B cell (primary cell): ENCODE measurements at regions not wholly inside any gene's neighbourhood (a gene's known extent, or its start where the extent isn't known, plus 50 kb on each side); places are given as distances from the start of the nearest gene placed in this dataset.
"Not testable (repeated sequence)": the region's sequence is repeated elsewhere in the genome, so short reads cannot be mapped to it uniquely, and the experiment has no call there.

Experiments
- ATAC-seq: fragments of 200-7000 bp; cut with Tn5 transposase; one replicate; pipeline ENCODE4 v1.10.0; 2021; ENCODE audit warnings: low read depth, mild to moderate bottlenecking, moderate number of reproducible peaks, moderate library complexity
- CTCF ChIA-PET: fragments of 350-600 bp; sonication (Branson Sonifier 250); formaldehyde crosslinking; loops from one replicate; lab custom pipeline; 2021; ENCODE audit warnings: antibody characterized with exemption, inconsistent platforms; lab: Charles Lee
- POLR2A ChIA-PET: fragments of 350-600 bp; sonication (Branson Sonifier 250); formaldehyde crosslinking; loops from one replicate; lab custom pipeline; 2021; ENCODE audit warnings: antibody characterized with exemption; lab: Charles Lee
- DNase-seq: peaks from one replicate; pipeline ENCODE4 v3.0.0; 2013
- H2AFZ ChIP-seq: 2 replicates; pipeline ENCODE4 v1.6.1; 2012; ENCODE audit warnings: mild to moderate bottlenecking, low read depth, low read length; ENCODE audit not compliant: insufficient read depth, poor library complexity, severe bottlenecking
- H3K27ac ChIP-seq, 2 donors: 1 replicate in 1 of 2; 2 replicates in 1 of 2; pipeline ENCODE4 v1.5.1; 2012 to 2013; ENCODE audit warnings: low read length in 2 of 2, mild to moderate bottlenecking in 2 of 2, moderate library complexity in 1 of 2
- H3K27me3 ChIP-seq, 4 experiments: fragments of 200-600 bp in 1 of 4; sonication (generic) in 1 of 4; replicated peaks in 1 of 4; 1 replicate in 2 of 4; 2 replicates in 2 of 4; pipeline versions ENCODE4 v1.6.1 to v1.7.0; 2013 to 2016; ENCODE audit warnings: low read length in 3 of 4, mild to moderate bottlenecking in 2 of 4, mixed read lengths in 1 of 4, moderate library complexity in 1 of 4; ENCODE audit not compliant: insufficient read depth in 4 of 4, control insufficient read depth in 3 of 4; ENCODE audit errors: control extremely low read depth in 1 of 4
- H3K36me3 ChIP-seq, 2 experiments: replicated peaks in 1 of 2; 1 replicate in 1 of 2; 2 replicates in 1 of 2; pipeline versions ENCODE4 v1.6.1 to v1.7.1; 2013; ENCODE audit warnings: low read length in 1 of 2; ENCODE audit not compliant: insufficient read depth in 2 of 2, control insufficient read depth in 1 of 2; ENCODE audit errors: control extremely low read depth in 1 of 2, extremely low read depth in 1 of 2
- H3K4me1 ChIP-seq, 2 donors: fragments of 200-600 bp in 1 of 2; sonication (generic) in 1 of 2; 1 replicate in 1 of 2; 2 replicates in 1 of 2; pipeline versions ENCODE4 v1.5.1 to v1.6.1; 2013 to 2017; ENCODE audit warnings: low read length in 2 of 2; ENCODE audit not compliant: control insufficient read depth in 2 of 2, insufficient read depth in 2 of 2
- H3K4me2 ChIP-seq: replicated peaks from 2 replicates; pipeline ENCODE3; 2012; ENCODE audit warnings: mild to moderate bottlenecking, low read depth, low read length; ENCODE audit not compliant: poor library complexity, severe bottlenecking
- H3K4me3 ChIP-seq, 5 experiments: fragments of 200-600 bp in 1 of 5; sonication (generic) in 1 of 5; 1 replicate in 3 of 5; 2 replicates in 2 of 5; pipeline versions ENCODE4 v1.5.1 to v1.7.0; 2011 to 2016; ENCODE audit warnings: low read length in 4 of 5, mild to moderate bottlenecking in 4 of 5, low read depth in 2 of 5, control low read depth in 1 of 5, moderate library complexity in 1 of 5; ENCODE audit not compliant: insufficient read depth in 1 of 5; ENCODE audit errors: control extremely low read depth in 1 of 5, extremely low read depth in 1 of 5
- H3K79me2 ChIP-seq: fragments of 200-600 bp; sonication (generic); one replicate; pipeline ENCODE4 v1.6.0; 2016; ENCODE audit warnings: low read length; ENCODE audit not compliant: control insufficient read depth, insufficient read depth
- H3K9ac ChIP-seq: fragments of 200-600 bp; sonication (generic); 2 replicates; pipeline ENCODE4 v1.6.1; 2017; ENCODE audit warnings: mild to moderate bottlenecking, low read length, moderate library complexity
- H3K9me3 ChIP-seq, 3 donors: one replicate each; pipeline versions ENCODE4 v1.6.1 to v1.7.1; 2013; ENCODE audit warnings: low read length in 2 of 3; ENCODE audit not compliant: control insufficient read depth in 2 of 3, insufficient read depth in 1 of 3; ENCODE audit errors: control extremely low read depth in 1 of 3
- H4K20me1 ChIP-seq: 2 replicates; pipeline ENCODE4 v1.6.0; 2012; ENCODE audit warnings: mild to moderate bottlenecking, low read length; ENCODE audit not compliant: insufficient read depth, control insufficient read depth, poor library complexity, severe bottlenecking
- H3K27ac Mint-ChIP-seq: one replicate; pipeline ENCODE4 v1.8.0; 2021; ENCODE audit warnings: mixed read lengths
- H3K27me3 Mint-ChIP-seq: one replicate; pipeline ENCODE4 v1.8.0; 2021; ENCODE audit warnings: mixed read lengths
- H3K4me1 Mint-ChIP-seq: one replicate; pipeline ENCODE4 v1.8.0; 2021; ENCODE audit warnings: mixed read lengths
- H3K4me3 Mint-ChIP-seq: one replicate; pipeline ENCODE4 v1.8.0; 2021; ENCODE audit warnings: mixed read lengths
- H3K9me3 Mint-ChIP-seq: one replicate; pipeline ENCODE4 v1.8.0; 2022; ENCODE audit warnings: mixed read lengths; ENCODE audit not compliant: insufficient read depth
- WGBS: methylation state at CpG from one replicate; pipeline ENCODE4 v1.1.5; 2013; ENCODE audit warnings: missing lambda C conversion rate; ENCODE audit not compliant: insufficient coverage; 5-methylcytosine and 5-hydroxymethylcytosine counted together
- intact Hi-C: fragments of 100-400 bp; cut with micrococcal nuclease; formaldehyde crosslinking; loops from one replicate; pipeline ENCODE4 v1.10.0; 2022

GRCh38 chr1:243074224-243074623 lies 180.9 kb downstream of the CEP170 start:
- H3K27ac Mint-ChIP-seq, H4K20me1 ChIP-seq, H3K4me3 Mint-ChIP-seq, H3K9me3 ChIP-seq, H3K27me3 ChIP-seq, H3K4me1 Mint-ChIP-seq, H3K79me2 ChIP-seq, ATAC-seq, H3K9ac ChIP-seq, H3K4me1 ChIP-seq, H3K36me3 ChIP-seq, H3K27ac ChIP-seq, DNase-seq, POLR2A ChIA-PET, intact Hi-C loops, H3K4me3 ChIP-seq, H2AFZ ChIP-seq, CTCF ChIA-PET, H3K9me3 Mint-ChIP-seq, H3K4me2 ChIP-seq, H3K27me3 Mint-ChIP-seq: not testable (repeated sequence)
- WGBS, result no CpG with 5 or more reads among the region's 5 CpGs

- H3K27ac Mint-ChIP-seq, H3K4me3 ChIP-seq, H4K20me1 ChIP-seq, H3K79me2 ChIP-seq, H3K27me3 ChIP-seq, H3K9ac ChIP-seq, H3K4me1 Mint-ChIP-seq, H3K36me3 ChIP-seq, DNase-seq, H3K4me3 Mint-ChIP-seq, H2AFZ ChIP-seq, POLR2A ChIA-PET, H3K9me3 ChIP-seq, intact Hi-C loops, H3K27me3 Mint-ChIP-seq, H3K4me2 ChIP-seq, H3K27ac ChIP-seq, CTCF ChIA-PET, ATAC-seq, H3K4me1 ChIP-seq, H3K9me3 Mint-ChIP-seq: not testable (repeated sequence)
- WGBS, result no CpG with 5 or more reads among the region's 7 CpGs
Measured at GRCh38 chr1:243067056-243067455, 188.0 kb downstream of the CEP170 start.

DNA sequence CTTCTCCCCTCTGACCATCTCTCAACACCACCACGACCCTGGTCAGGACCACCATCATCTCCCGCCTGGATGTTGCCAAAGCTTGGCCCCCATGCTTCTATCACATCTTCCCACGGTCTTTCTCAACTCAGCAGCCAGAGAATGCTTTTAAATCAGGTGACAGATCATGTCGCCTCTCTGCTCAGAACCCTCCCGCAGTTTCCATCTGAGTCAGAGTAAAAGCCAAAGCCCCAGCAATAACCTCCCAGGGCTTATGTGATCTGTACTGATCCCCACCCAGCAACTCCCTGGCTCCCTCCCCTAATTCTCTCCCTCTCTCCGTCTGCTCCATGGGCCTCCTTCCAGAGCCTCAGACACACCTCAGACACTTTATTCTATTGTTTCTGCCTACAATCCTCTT lies 193.1 kb downstream of the CEP170 start:
- H3K27ac Mint-ChIP-seq, H3K27ac ChIP-seq, H3K27me3 Mint-ChIP-seq, DNase-seq, H3K4me3 Mint-ChIP-seq, H3K36me3 ChIP-seq, H3K9me3 ChIP-seq, H4K20me1 ChIP-seq, H3K9ac ChIP-seq, H2AFZ ChIP-seq, H3K9me3 Mint-ChIP-seq, intact Hi-C loops, H3K79me2 ChIP-seq, ATAC-seq, H3K4me2 ChIP-seq, H3K4me1 ChIP-seq, H3K4me3 ChIP-seq, H3K27me3 ChIP-seq, CTCF ChIA-PET, POLR2A ChIA-PET, H3K4me1 Mint-ChIP-seq: not testable (repeated sequence)
- WGBS, result 58% methylated on average over 4 of the region's 6 CpGs

DNA sequence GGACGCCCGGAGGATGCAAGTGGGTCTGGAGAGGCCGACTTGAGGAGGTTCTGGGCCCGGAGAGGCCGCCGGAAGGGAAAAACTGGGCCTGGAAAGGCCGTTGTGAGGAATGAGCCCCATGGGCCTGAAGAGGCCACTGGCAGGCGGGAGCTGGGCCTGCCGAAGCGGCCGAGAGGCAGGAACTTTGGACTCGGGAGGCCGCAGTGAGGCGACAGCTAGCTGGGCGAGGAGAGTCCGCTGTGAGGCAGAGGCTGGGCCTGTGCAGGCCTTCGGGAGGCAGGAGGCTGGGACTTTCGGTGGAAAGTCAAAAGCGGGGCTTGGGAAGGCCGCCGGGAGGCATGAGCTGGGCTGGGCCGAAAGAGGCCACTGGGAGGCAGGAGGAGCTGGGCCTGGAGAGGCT lies 199.6 kb downstream of the CEP170 start:
- 96% methylated on average over 11 of the region's 22 CpGs for WGBS
- ATAC-seq, H3K4me1 Mint-ChIP-seq, H4K20me1 ChIP-seq, H3K27me3 Mint-ChIP-seq, DNase-seq, H3K79me2 ChIP-seq, H3K4me2 ChIP-seq, H3K9ac ChIP-seq, intact Hi-C loops, H3K9me3 ChIP-seq, H3K4me1 ChIP-seq, H3K27ac ChIP-seq, H2AFZ ChIP-seq, CTCF ChIA-PET, H3K27ac Mint-ChIP-seq, H3K27me3 ChIP-seq, H3K4me3 Mint-ChIP-seq, H3K36me3 ChIP-seq, H3K9me3 Mint-ChIP-seq, POLR2A ChIA-PET, H3K4me3 ChIP-seq: not testable (repeated sequence)
